K562 (cell line): ENCODE measurements at regions not wholly inside any gene's neighbourhood (a gene's known extent, or its start where the extent isn't known, plus 50 kb on each side); places are given as distances from the start of the nearest gene placed in this dataset.

ENCODE experiments used
- BRD4 ChIP-seq: fragments of 200-600 bp; sonication (generic); IDR thresholded peaks from 2 replicates; pipeline ENCODE4 v1.6.1; 2017; ENCODE audit warnings: inconsistent platforms
- CTCF ChIP-seq, 3 experiments: IDR thresholded peaks in 2 of 3; conservative IDR thresholded peaks in 1 of 3; 2 replicates each; pipeline ENCODE4 v1.5.1; 2011 to 2012; ENCODE audit warnings: low read length in 3 of 3, mild to moderate bottlenecking in 3 of 3, control low read depth in 2 of 3, improper control_type of control experiment in 1 of 3, inconsistent platforms in 1 of 3, low read depth in 1 of 3, mixed read lengths in 1 of 3, moderate library complexity in 1 of 3; ENCODE audit not compliant: insufficient read depth in 2 of 3
- EZH2 ChIP-seq: IDR thresholded peaks from 2 replicates; pipeline ENCODE4 v1.6.1; 2012; ENCODE audit warnings: low read depth, mild to moderate bottlenecking, inconsistent platforms, low read length, borderline replicate concordance
- MEF2D ChIP-seq: conservative IDR thresholded peaks from 2 replicates; pipeline ENCODE4 v1.6.1; 2016; ENCODE audit warnings: low read depth, missing genetic modification characterization, missing compliant biosample characterization
- POLR2A ChIP-seq: fragments of 450-650 bp; conservative IDR thresholded peaks from 2 replicates; pipeline ENCODE4 v1.6.1; 2016
- SREBF2 ChIP-seq: sonication (generic); formaldehyde crosslinking; IDR thresholded peaks from 2 replicates; pipeline ENCODE4 v1.4.0; 2020; ENCODE audit warnings: mild to moderate bottlenecking, missing genetic modification reagents
- STAT5A ChIP-seq: IDR thresholded peaks from 2 replicates; pipeline ENCODE4 v1.6.1; 2012; ENCODE audit warnings: low read length, inconsistent platforms, borderline replicate concordance
- TGIF2 ChIP-seq: sonication (generic); formaldehyde crosslinking; IDR thresholded peaks from 2 replicates; pipeline ENCODE4 v1.8.1; 2022; ENCODE audit warnings: mild to moderate bottlenecking, missing genetic modification reagents, moderate library complexity
- ZNF134 ChIP-seq: fragments of 250-450 bp; sonication (Bioruptor Pico); conservative IDR thresholded peaks from 2 replicates; pipeline ENCODE4 v1.4.0; 2020
- ZNF184 ChIP-seq: sonication (generic); formaldehyde crosslinking; IDR thresholded peaks from 2 replicates; pipeline ENCODE4 v1.5.0; 2020; ENCODE audit warnings: missing genetic modification reagents
- TF ChIP-seq, protein P1 (sequence below): fragments of 450-650 bp; IDR thresholded peaks from 2 replicates; pipeline ENCODE4 v1.6.1; 2016; ENCODE audit warnings: antibody characterized with exemption

- TF ChIP-seq CTCF (IDR thresholded peaks at IDR 0.05 in 2 of 3, conservative IDR thresholded peaks at IDR 0.05 in 1 of 3; ENCODE audit: insufficient read depth in 2 of 3, low read depth in 1 of 3, low read length in 3 of 3) (no peak), STAT5A (no peak), TGIF2 (CRISPR knock-in tag) (no peak), POLR2A (no peak), ZNF184 (CRISPR knock-in tag) (no peak), BRD4 (no peak), ZNF134 (CRISPR knock-in tag) (no peak), EZH2 (no peak), MEF2D (tag) (no peak), SREBF2 (CRISPR knock-in tag) (no peak)
- TF ChIP-seq, protein P1, sequence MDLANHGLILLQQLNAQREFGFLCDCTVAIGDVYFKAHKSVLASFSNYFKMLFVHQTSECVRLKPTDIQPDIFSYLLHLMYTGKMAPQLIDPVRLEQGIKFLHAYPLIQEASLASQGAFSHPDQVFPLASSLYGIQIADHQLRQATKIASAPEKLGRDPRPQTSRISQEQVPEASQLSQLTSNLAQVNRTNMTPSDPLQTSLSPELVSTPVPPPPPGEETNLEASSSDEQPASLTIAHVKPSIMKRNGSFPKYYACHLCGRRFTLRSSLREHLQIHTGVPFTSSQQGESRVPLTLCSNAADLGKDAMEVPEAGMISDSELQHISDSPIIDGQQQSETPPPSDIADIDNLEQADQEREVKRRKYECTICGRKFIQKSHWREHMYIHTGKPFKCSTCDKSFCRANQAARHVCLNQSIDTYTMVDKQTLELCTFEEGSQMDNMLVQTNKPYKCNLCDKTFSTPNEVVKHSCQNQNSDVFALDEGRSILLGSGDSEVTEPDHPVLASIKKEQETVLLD, result no peak
Measured at GRCh38 chr2:176961775-176962619, 250.6 kb upstream of the HNRNPA3 start.
